HEK293 (cell line): ENCODE measurements at regions not wholly inside any gene's neighbourhood (a gene's known extent, or its start where the extent isn't known, plus 50 kb on each side); places are given as distances from the start of the nearest gene placed in this dataset.

Experiments
- CTCF ChIA-PET: fragments of 350-600 bp; formaldehyde crosslinking; extraction: SDS; loops from one replicate; lab custom pipeline; 2021; ENCODE audit warnings: antibody characterized with exemption; lab: Yijun Ruan, JAX
- POLR2A ChIA-PET: fragments of 300-600 bp; formaldehyde crosslinking; extraction: SDS; loops from one replicate; lab custom pipeline; 2020; ENCODE audit warnings: antibody characterized with exemption, inconsistent platforms; lab: Yijun Ruan, JAX
- H3K27ac ChIP-seq: fragments of 200-500 bp; sonication (Bioruptor generic); 2 replicates; pipeline ENCODE4 v1.5.1; 2014; ENCODE audit warnings: low read depth, low read length, control low read depth, inconsistent platforms; ENCODE audit errors: extremely low read depth
- H3K36me3 ChIP-seq, 2 experiments: fragments of 200-500 bp in 1 of 2; sonication (Bioruptor generic) in 1 of 2; 1 replicate in 1 of 2; 2 replicates in 1 of 2; pipeline ENCODE4 v1.5.1; 2014 to 2017; ENCODE audit warnings: inconsistent platforms in 2 of 2, low read length in 2 of 2; ENCODE audit not compliant: control insufficient read depth in 2 of 2, insufficient read depth in 1 of 2
- H3K4me1 ChIP-seq: fragments of 200-500 bp; sonication (Bioruptor generic); 2 replicates; pipeline ENCODE4 v1.5.1; 2014; ENCODE audit warnings: mild to moderate bottlenecking, low read length, inconsistent platforms; ENCODE audit not compliant: control insufficient read depth, insufficient read depth
- H3K4me3 ChIP-seq: 2 replicates; pipeline ENCODE4 v1.5.1; 2011; ENCODE audit warnings: low read depth, mild to moderate bottlenecking, control low read depth, low read length, moderate library complexity
- H3K9me3 ChIP-seq: fragments of 200-500 bp; sonication (Bioruptor generic); 2 replicates; pipeline ENCODE4 v1.5.1; 2014; ENCODE audit warnings: low read depth, low read length, inconsistent platforms; ENCODE audit not compliant: control insufficient read depth, insufficient read depth
- GLIS2 ChIP-seq: fragments of 450-650 bp; formaldehyde crosslinking; IDR thresholded peaks from 2 replicates; pipeline ENCODE4 v1.5.1; 2016; ENCODE audit warnings: missing biosample characterization, missing genetic modification characterization
- HOXA7 ChIP-seq: sonication (generic); formaldehyde crosslinking; IDR thresholded peaks from 2 replicates; pipeline ENCODE4 v1.8.1; 2022; ENCODE audit warnings: missing genetic modification reagents, borderline replicate concordance
- HOXD13 ChIP-seq: sonication (generic); formaldehyde crosslinking; IDR thresholded peaks from 2 replicates; pipeline ENCODE4 v1.8.0; 2022; ENCODE audit warnings: missing genetic modification reagents, borderline replicate concordance
- INSM2 ChIP-seq: fragments of 450-650 bp; formaldehyde crosslinking; IDR thresholded peaks from 2 replicates; pipeline ENCODE4 v1.5.1; 2016; ENCODE audit warnings: missing biosample characterization, missing genetic modification characterization
- KLF7 ChIP-seq: fragments of 450-650 bp; formaldehyde crosslinking; IDR thresholded peaks from 2 replicates; pipeline ENCODE4 v1.5.1; 2016; ENCODE audit warnings: missing biosample characterization, missing genetic modification characterization, borderline replicate concordance
- RBAK ChIP-seq: fragments of 450-650 bp; formaldehyde crosslinking; IDR thresholded peaks from 2 replicates; pipeline ENCODE4 v1.5.1; 2016; ENCODE audit warnings: missing biosample characterization, missing genetic modification characterization
- SP3 ChIP-seq: fragments of 450-650 bp; formaldehyde crosslinking; IDR thresholded peaks from 2 replicates; pipeline ENCODE4 v1.5.1; 2016; ENCODE audit warnings: missing biosample characterization, missing genetic modification characterization
- ZBTB1 ChIP-seq: fragments of 450-650 bp; formaldehyde crosslinking; IDR thresholded peaks from 2 replicates; pipeline ENCODE4 v1.5.1; 2016; ENCODE audit warnings: missing biosample characterization, missing genetic modification characterization
- ZBTB10 ChIP-seq: fragments of 450-650 bp; formaldehyde crosslinking; IDR thresholded peaks from 2 replicates; pipeline ENCODE4 v1.5.1; 2016; ENCODE audit warnings: missing biosample characterization, missing genetic modification characterization
- ZBTB8A ChIP-seq: fragments of 450-650 bp; formaldehyde crosslinking; IDR thresholded peaks from 2 replicates; pipeline ENCODE4 v1.5.1; 2016; ENCODE audit warnings: missing biosample characterization, missing genetic modification characterization
- ZFP69B ChIP-seq: fragments of 450-650 bp; formaldehyde crosslinking; IDR thresholded peaks from 2 replicates; pipeline ENCODE4 v1.5.1; 2016; ENCODE audit warnings: missing biosample characterization, missing genetic modification characterization
- ZNF121 ChIP-seq: fragments of 450-650 bp; formaldehyde crosslinking; IDR thresholded peaks from 2 replicates; pipeline ENCODE4 v1.5.1; 2016; ENCODE audit warnings: missing biosample characterization, missing genetic modification characterization
- ZNF132 ChIP-seq: fragments of 450-650 bp; formaldehyde crosslinking; IDR thresholded peaks from 2 replicates; pipeline ENCODE4 v1.5.1; 2017; ENCODE audit warnings: missing biosample characterization, missing genetic modification characterization, borderline replicate concordance
- ZNF184 ChIP-seq: fragments of 450-650 bp; IDR thresholded peaks from 2 replicates; pipeline ENCODE4 v1.5.1; 2018; ENCODE audit warnings: missing biosample characterization, mild to moderate bottlenecking, missing genetic modification characterization
- ZNF26 ChIP-seq: fragments of 450-650 bp; formaldehyde crosslinking; IDR thresholded peaks from 2 replicates; pipeline ENCODE4 v1.5.1; 2016; ENCODE audit warnings: missing biosample characterization, missing genetic modification characterization
- ZNF280D ChIP-seq: fragments of 450-650 bp; formaldehyde crosslinking; IDR thresholded peaks from 2 replicates; pipeline ENCODE4 v1.5.1; 2016; ENCODE audit warnings: missing biosample characterization, missing genetic modification characterization
- ZNF366 ChIP-seq: fragments of 450-650 bp; formaldehyde crosslinking; conservative IDR thresholded peaks from 2 replicates; pipeline ENCODE4 v1.5.1; 2016; ENCODE audit warnings: missing biosample characterization, missing genetic modification characterization
- ZNF391 ChIP-seq: fragments of 450-650 bp; formaldehyde crosslinking; IDR thresholded peaks from 2 replicates; pipeline ENCODE4 v1.5.1; 2016; ENCODE audit warnings: low read depth, missing biosample characterization, missing genetic modification characterization, borderline replicate concordance
- ZNF416 ChIP-seq: fragments of 450-650 bp; formaldehyde crosslinking; IDR thresholded peaks from 2 replicates; pipeline ENCODE4 v1.5.1; 2016; ENCODE audit warnings: missing biosample characterization, missing genetic modification characterization
- ZNF530 ChIP-seq: fragments of 450-650 bp; formaldehyde crosslinking; IDR thresholded peaks from 2 replicates; pipeline ENCODE4 v1.5.1; 2016; ENCODE audit warnings: low read depth, missing biosample characterization, missing genetic modification characterization
- ZNF544 ChIP-seq: fragments of 450-650 bp; formaldehyde crosslinking; IDR thresholded peaks from 2 replicates; pipeline ENCODE4 v1.5.0; 2017; ENCODE audit warnings: missing biosample characterization, missing genetic modification characterization
- ZNF585B ChIP-seq: fragments of 450-650 bp; formaldehyde crosslinking; IDR thresholded peaks from 2 replicates; pipeline ENCODE4 v1.5.1; 2016; ENCODE audit warnings: missing biosample characterization, missing genetic modification characterization
- ZNF624 ChIP-seq: fragments of 450-650 bp; formaldehyde crosslinking; IDR thresholded peaks from 2 replicates; pipeline ENCODE4 v1.5.1; 2017; ENCODE audit warnings: missing biosample characterization, missing genetic modification characterization
- ZNF677 ChIP-seq: fragments of 450-650 bp; IDR thresholded peaks from 2 replicates; pipeline ENCODE4 v1.5.0; 2018; ENCODE audit warnings: missing biosample characterization, mild to moderate bottlenecking, missing genetic modification characterization, moderate library complexity
- ZSCAN16 ChIP-seq: fragments of 450-650 bp; formaldehyde crosslinking; IDR thresholded peaks from 2 replicates; pipeline ENCODE4 v1.5.1; 2016; ENCODE audit warnings: missing biosample characterization, missing genetic modification characterization
- TF ChIP-seq, protein P1 (sequence below): fragments of 450-650 bp; formaldehyde crosslinking; IDR thresholded peaks from 2 replicates; pipeline ENCODE4 v1.5.1; 2016; ENCODE audit warnings: missing biosample characterization, missing genetic modification characterization

- TF ChIP-seq ZBTB8A (tag by site-specific recombination) (no peak), ZNF677 (tag by site-specific recombination) (no peak), RBAK (tag by site-specific recombination) (no peak), ZNF530 (tag by site-specific recombination) (no peak), ZSCAN16 (tag by site-specific recombination) (no peak), ZNF280D (tag by site-specific recombination) (no peak), HOXA7 (CRISPR knock-in tag) (no peak), ZNF132 (tag by site-specific recombination) (no peak), ZNF624 (tag by site-specific recombination) (no peak), SP3 (tag by site-specific recombination) (no peak), ZNF121 (no peak), ZNF26 (tag by site-specific recombination) (no peak), ZFP69B (tag by site-specific recombination) (no peak), ZNF184 (tag by site-specific recombination) (no peak), ZBTB10 (tag by site-specific recombination) (no peak), HOXD13 (CRISPR knock-in tag) (no peak), INSM2 (tag by site-specific recombination) (no peak), ZNF585B (no peak)
- ChIA-PET POLR2A (no interaction called here), CTCF (no interaction called here)
- Histone ChIP-seq H3K27ac (no peak overlapping the region), H3K36me3 (no peaks in the 10 kb centered on the region), H3K9me3 (no peaks in the 10 kb centered on the region), H3K4me1 (no peaks in the 10 kb centered on the region), H3K4me3 (no peak overlapping the region)
Measured at GRCh38 chr3:144624656-144625055, 653.0 kb downstream of the DIPK2A start.

DNA sequence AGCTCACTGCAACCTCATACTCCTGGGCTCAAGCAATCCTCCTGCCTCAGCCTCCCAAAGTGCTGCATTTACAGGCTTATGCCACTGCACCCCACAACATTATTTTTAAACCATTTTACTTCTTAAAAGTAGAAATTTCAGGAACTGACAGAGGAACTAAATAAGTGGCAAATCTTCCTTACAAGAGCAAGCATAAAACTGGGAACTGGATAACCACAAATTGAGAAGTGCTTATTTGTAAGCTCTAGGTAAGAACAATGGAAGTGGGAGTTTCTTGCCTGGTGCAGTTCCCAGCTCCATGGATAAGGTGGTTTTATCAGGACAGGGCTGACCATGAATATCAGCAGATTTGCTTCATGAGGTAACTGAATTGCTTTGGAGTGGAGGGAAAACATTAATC lies 655.2 kb downstream of the DIPK2A start:
- CTCF ChIA-PET, result no interaction called here
- H3K27ac ChIP-seq, result no peak overlapping the region
- no peaks in the 10 kb centered on the region for H3K9me3 ChIP-seq
- H3K36me3 ChIP-seq, result no peaks in the 10 kb centered on the region
- H3K4me3 ChIP-seq, result no peak overlapping the region
- no peaks in the 10 kb centered on the region for H3K4me1 ChIP-seq
- POLR2A ChIA-PET, result no interaction called here
- TF ChIP-seq ZNF366 (tag by site-specific recombination), result no peak
- TF ChIP-seq, protein P1, sequence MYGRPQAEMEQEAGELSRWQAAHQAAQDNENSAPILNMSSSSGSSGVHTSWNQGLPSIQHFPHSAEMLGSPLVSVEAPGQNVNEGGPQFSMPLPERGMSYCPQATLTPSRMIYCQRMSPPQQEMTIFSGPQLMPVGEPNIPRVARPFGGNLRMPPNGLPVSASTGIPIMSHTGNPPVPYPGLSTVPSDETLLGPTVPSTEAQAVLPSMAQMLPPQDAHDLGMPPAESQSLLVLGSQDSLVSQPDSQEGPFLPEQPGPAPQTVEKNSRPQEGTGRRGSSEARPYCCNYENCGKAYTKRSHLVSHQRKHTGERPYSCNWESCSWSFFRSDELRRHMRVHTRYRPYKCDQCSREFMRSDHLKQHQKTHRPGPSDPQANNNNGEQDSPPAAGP (tag by site-specific recombination), result no peak
- TF ChIP-seq ZNF544 (tag by site-specific recombination), result no peak
- no peak for TF ChIP-seq ZNF26 (tag by site-specific recombination)
- no peak for TF ChIP-seq KLF7
- TF ChIP-seq ZNF391, result no peak
- no peak for TF ChIP-seq ZNF416 (tag by site-specific recombination)
- TF ChIP-seq GLIS2, result no peak
- no peak for TF ChIP-seq ZBTB1 (tag by site-specific recombination)
